Mucosa of descending colon (tissue), 3 donors: ENCODE measurements at regions not wholly inside any gene's neighbourhood (a gene's known extent, or its start where the extent isn't known, plus 50 kb on each side); places are given as distances from the start of the nearest gene placed in this dataset.

Experiments used
- ATAC-seq: fragments of 200-7000 bp; cut with Tn5 transposase; one replicate; pipeline ENCODE4 v1.9.1; 2020; ENCODE audit warnings: mild to moderate bottlenecking, moderate library complexity
- DNase-seq, 3 donors: peaks; one replicate each; pipeline ENCODE4 v3.0.0-alpha.2; 2020
- H3K36me3 ChIP-seq: fragments of 200-600 bp; one replicate; pipeline ENCODE4 v1.8.0; 2021; ENCODE audit warnings: low read depth, mild to moderate bottlenecking
- H3K4me1 ChIP-seq: fragments of 200-600 bp; one replicate; pipeline ENCODE4 v1.8.0; 2021; ENCODE audit warnings: low read depth, mild to moderate bottlenecking
- H3K4me3 ChIP-seq: fragments of 200-600 bp; one replicate; pipeline ENCODE4 v1.8.0; 2021; ENCODE audit warnings: mild to moderate bottlenecking
- H3K9me3 ChIP-seq: fragments of 200-600 bp; one replicate; pipeline ENCODE4 v1.8.0; 2021; ENCODE audit warnings: mild to moderate bottlenecking
- intact Hi-C, 2 donors: fragments of 100-400 bp; cut with DNase I in 1 of 2; cut with micrococcal nuclease in 1 of 2; formaldehyde crosslinking; loops; one replicate each; pipeline versions ENCODE4 v1.11.0 to v1.11.1; 2022; cut with DNase I, micrococcal nuclease
- TF ChIP-seq, protein P1 (sequence below): fragments of 200-600 bp; IDR thresholded peaks from one replicate; pipeline ENCODE4 v1.8.0; 2022; ENCODE audit warnings: antibody characterized with exemption, mild to moderate bottlenecking
- donor health status: DM: no; HTN: no; CAD: no; lungs with moderate emphysema.
- donor health status: DM: no; HTN: no; CAD: no.
- donor health status: DM: no; HTN: yes; CAD: no.

DNA sequence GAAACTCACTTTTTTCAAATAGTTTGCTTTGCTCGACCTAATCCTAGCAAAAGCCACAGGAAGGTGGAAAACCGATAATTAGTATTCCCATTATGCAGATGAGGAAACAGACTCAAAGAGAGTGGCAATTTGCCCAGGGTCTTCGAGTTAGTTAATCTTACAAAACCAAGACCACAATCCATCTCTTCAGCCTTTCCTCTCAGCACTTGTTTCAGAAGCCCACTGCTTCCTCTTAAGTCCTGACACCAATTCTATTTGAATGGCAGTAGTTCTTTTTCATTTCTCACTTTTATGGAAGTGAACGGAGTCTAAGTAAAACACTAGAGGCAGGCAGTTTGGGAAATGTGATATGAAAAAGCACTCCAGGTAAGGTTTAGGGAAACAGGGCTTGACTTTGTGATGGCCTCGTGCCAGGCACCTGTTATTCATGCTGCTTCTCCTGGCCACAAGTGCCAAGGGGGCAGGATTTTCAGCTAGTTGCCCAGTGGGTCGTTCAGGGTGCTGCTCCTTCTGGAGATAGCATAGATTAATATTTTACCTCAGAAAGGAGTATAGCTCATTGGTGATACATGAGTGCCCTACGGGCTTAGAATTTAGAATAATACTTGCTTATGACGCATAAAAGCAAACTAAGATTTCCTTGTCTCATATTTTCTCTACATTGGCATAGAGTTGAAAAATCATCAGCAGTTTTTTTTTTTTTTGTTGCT, 76.6 kb upstream of the NRIP1 start:
- DNase-seq (peak; percentile 68 to 77 (median 70)), ATAC-seq (peak; percentile 49)
- TF ChIP-seq, protein P1, sequence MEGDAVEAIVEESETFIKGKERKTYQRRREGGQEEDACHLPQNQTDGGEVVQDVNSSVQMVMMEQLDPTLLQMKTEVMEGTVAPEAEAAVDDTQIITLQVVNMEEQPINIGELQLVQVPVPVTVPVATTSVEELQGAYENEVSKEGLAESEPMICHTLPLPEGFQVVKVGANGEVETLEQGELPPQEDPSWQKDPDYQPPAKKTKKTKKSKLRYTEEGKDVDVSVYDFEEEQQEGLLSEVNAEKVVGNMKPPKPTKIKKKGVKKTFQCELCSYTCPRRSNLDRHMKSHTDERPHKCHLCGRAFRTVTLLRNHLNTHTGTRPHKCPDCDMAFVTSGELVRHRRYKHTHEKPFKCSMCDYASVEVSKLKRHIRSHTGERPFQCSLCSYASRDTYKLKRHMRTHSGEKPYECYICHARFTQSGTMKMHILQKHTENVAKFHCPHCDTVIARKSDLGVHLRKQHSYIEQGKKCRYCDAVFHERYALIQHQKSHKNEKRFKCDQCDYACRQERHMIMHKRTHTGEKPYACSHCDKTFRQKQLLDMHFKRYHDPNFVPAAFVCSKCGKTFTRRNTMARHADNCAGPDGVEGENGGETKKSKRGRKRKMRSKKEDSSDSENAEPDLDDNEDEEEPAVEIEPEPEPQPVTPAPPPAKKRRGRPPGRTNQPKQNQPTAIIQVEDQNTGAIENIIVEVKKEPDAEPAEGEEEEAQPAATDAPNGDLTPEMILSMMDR, result no peak
- no peak overlapping the region for H3K4me3 ChIP-seq
- H3K36me3 ChIP-seq, result no peaks in the 10 kb centered on the region
- H3K4me1 ChIP-seq, result peaks cover 37% of the 10 kb centered on the region
- no peaks in the 10 kb centered on the region for H3K9me3 ChIP-seq
- intact Hi-C loops, result no loop called here

DNA sequence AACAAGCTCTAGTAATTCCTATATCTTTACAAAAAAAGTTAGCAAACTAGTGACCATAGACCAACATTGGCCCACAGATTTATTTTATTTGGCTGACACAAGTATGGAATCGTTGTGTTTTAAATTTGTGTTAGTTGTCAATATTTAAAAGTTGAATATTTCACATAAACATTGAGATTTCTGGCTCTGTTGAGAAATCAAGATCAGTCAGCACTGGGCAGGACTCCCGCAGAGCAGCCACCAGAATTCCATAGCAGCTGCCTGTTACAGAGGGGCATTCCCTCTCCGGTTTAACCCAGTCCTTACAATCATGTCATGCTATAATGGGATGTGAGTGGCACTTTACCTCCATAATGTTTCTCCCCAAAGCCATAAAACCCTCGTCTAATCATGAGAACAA, 79.2 kb upstream of the NRIP1 start:
- TF ChIP-seq, protein P1, result no peak
- intact Hi-C loops, result no loop called here
- DNase-seq (no peak), ATAC-seq (no peak)
- no peaks in the 10 kb centered on the region for H3K36me3 ChIP-seq
- H3K9me3 ChIP-seq, result no peaks in the 10 kb centered on the region
- peaks cover 25% of the 10 kb centered on the region for H3K4me1 ChIP-seq
- no peak overlapping the region for H3K4me3 ChIP-seq

DNA sequence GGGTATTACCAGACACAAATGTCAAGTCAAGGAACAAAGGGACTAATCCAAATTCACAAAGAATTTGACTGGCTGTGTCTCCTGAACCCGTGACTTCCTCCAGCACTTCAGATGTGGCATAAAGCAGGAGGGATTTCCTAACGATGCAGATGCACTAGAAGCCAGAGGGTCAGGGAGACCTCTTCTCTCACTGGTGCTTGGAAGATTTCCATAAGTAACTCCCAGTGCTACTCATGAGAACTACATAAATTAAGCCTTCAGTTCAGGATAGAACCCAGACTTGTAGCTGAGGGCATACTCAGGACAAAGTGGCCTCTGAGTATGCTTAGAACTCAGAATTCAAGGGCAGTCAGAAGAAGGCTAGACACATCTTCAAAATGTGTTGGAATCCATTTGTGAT, 83.6 kb upstream of the NRIP1 start:
- intact Hi-C loops, result no loop called here
- no peak for ATAC-seq
- Histone ChIP-seq H3K9me3 (no peaks in the 10 kb centered on the region), H3K4me3 (no peak overlapping the region), H3K4me1 (no peaks in the 10 kb centered on the region), H3K36me3 (no peaks in the 10 kb centered on the region)
- DNase-seq, result no peak
- TF ChIP-seq, protein P1, result no peak

- TF ChIP-seq, protein P1, result no peak
- intact Hi-C loops, result no loop called here
- DNase-seq (no peak), ATAC-seq (peak; percentile 51)
- no peaks in the 10 kb centered on the region for H3K9me3 ChIP-seq
- no peak overlapping the region for H3K4me3 ChIP-seq
- no peaks in the 10 kb centered on the region for H3K36me3 ChIP-seq
- H3K4me1 ChIP-seq, result no peaks in the 10 kb centered on the region
These were observed 84.9 kb upstream of the NRIP1 start for GRCh38 chr21:15149600-15150224.

DNA sequence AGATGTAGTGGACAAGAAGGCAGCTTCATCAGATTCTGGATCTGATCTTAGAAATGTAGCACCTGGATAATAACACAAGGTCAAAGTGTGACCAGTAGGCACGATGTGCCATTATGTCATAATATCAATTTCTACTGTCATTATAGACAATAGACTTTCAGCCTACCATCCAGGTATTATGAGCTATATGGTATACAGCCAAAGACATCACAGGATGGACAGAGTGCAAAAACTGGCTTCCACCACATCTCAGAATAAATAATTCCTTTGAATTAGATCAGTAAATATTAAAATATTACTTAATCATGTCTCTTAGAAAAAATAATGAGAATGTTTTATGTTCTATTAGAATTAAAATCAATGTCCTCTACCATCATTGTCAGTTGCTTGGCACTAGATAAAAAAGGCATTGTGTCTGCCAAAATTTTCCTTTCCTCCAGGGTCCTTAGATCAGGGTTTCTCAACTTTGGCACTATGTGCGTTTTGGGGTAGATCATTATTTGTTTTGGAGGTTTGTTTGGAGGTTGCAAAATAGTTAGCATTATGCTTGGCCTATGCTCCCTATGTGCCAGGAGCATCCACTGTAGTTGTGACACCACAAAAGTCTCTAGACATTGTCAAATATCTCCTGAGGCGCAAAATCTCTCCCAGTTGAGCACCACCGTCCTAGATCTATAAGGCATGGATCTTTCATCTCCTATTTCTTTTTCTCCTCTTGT, 86.7 kb upstream of the NRIP1 start:
- no peaks in the 10 kb centered on the region for H3K36me3 ChIP-seq
- no peaks in the 10 kb centered on the region for H3K4me1 ChIP-seq
- intact Hi-C loops, result no loop called here
- no peak overlapping the region for H3K4me3 ChIP-seq
- DNase-seq (no peak), ATAC-seq (no peak)
- no peaks in the 10 kb centered on the region for H3K9me3 ChIP-seq
- TF ChIP-seq, protein P1, result no peak
